ENCODE measurements at regions not wholly inside any gene's neighbourhood (a gene's known extent, or its start where the extent isn't known, plus 50 kb on each side); places are given as distances from the start of the nearest gene placed in this dataset.

GRCh38 chr12:69003991-69004390 lies 71.0 kb upstream of the CPM start:
- TF ChIP-seq CTCF (IDR thresholded peaks at IDR 0.05; ENCODE audit: borderline replicate concordance, insufficient read depth, low read depth, low read length): no peak
- H3K4me3 ChIP-seq (ENCODE audit: low read depth, low read length): no peak overlapping the region

GRCh38 chr12:69007101-69007854 lies 74.3 kb upstream of the CPM start:
- no peak overlapping the region for H3K4me3 ChIP-seq (ENCODE audit: low read depth, low read length)
- no peak for TF ChIP-seq CTCF (IDR thresholded peaks at IDR 0.05; ENCODE audit: borderline replicate concordance, insufficient read depth, low read depth, low read length)

GRCh38 chr12:69007855-69008351 lies 74.9 kb upstream of the CPM start:
- no peak overlapping the region for H3K4me3 ChIP-seq (ENCODE audit: low read depth, low read length)
- TF ChIP-seq CTCF (IDR thresholded peaks at IDR 0.05; ENCODE audit: borderline replicate concordance, insufficient read depth, low read depth, low read length): no peak

GRCh38 chr12:69008520-69008919 lies 75.5 kb upstream of the CPM start:
- no peak overlapping the region for H3K4me3 ChIP-seq (ENCODE audit: low read depth, low read length)
- TF ChIP-seq CTCF (IDR thresholded peaks at IDR 0.05; ENCODE audit: borderline replicate concordance, insufficient read depth, low read depth, low read length): no peak

- TF ChIP-seq CTCF (IDR thresholded peaks at IDR 0.05; ENCODE audit: borderline replicate concordance, insufficient read depth, low read depth, low read length): no peak
- H3K4me3 ChIP-seq (ENCODE audit: low read depth, low read length): no peak overlapping the region
Measured at GRCh38 chr12:69014047-69014446, 81.1 kb upstream of the CPM start.

GRCh38 chr12:69015017-69015416 lies 82.0 kb upstream of the CPM start:
- TF ChIP-seq CTCF (IDR thresholded peaks at IDR 0.05; ENCODE audit: borderline replicate concordance, insufficient read depth, low read depth, low read length): no peak
- H3K4me3 ChIP-seq (ENCODE audit: low read depth, low read length): no peak overlapping the region

- H3K4me3 ChIP-seq (ENCODE audit: low read depth, low read length): no peak overlapping the region
Measured at GRCh38 chr12:69015831-69016230, 82.9 kb upstream of the CPM start.

More at GRCh38 chr12:69015831-69016230, 82.9 kb upstream of the CPM start:
- TF ChIP-seq CTCF (IDR thresholded peaks at IDR 0.05; ENCODE audit: borderline replicate concordance, insufficient read depth, low read depth, low read length): no peak

Measured in GM12875 (cell line).